IMR-90 (cell line): ENCODE measurements at regions not wholly inside any gene's neighbourhood (a gene's known extent, or its start where the extent isn't known, plus 50 kb on each side); places are given as distances from the start of the nearest gene placed in this dataset.

Experiments
- BHLHE40 ChIP-seq: fragments of 150-350 bp; IDR thresholded peaks from 2 replicates; pipeline ENCODE4 v1.6.1; 2016; ENCODE audit warnings: mild to moderate bottlenecking, low read depth, low read length
- CHD1 ChIP-seq: IDR thresholded peaks from 2 replicates; pipeline ENCODE4 v1.6.1; 2012; ENCODE audit warnings: low read depth, low read length, improper control_type of control experiment
- CTCF ChIP-seq: conservative IDR thresholded peaks from 2 replicates; pipeline ENCODE4 v1.5.1; 2012; ENCODE audit warnings: mild to moderate bottlenecking, low read depth, low read length, improper control_type of control experiment
- POLR2A ChIP-seq: IDR thresholded peaks from 2 replicates; pipeline ENCODE4 v1.6.1; 2012; ENCODE audit warnings: mild to moderate bottlenecking, low read depth, low read length
- RAD21 ChIP-seq: IDR thresholded peaks from 2 replicates; pipeline ENCODE4 v1.6.1; 2012; ENCODE audit warnings: low read length, improper control_type of control experiment
- RCOR1 ChIP-seq: IDR thresholded peaks from 2 replicates; pipeline ENCODE4 v1.6.1; 2012; ENCODE audit warnings: mild to moderate bottlenecking, low read length, improper control_type of control experiment; ENCODE audit not compliant: insufficient replicate concordance
- SMC3 ChIP-seq: fragments of 150-350 bp; IDR thresholded peaks from 2 replicates; pipeline ENCODE4 v1.6.1; 2016; ENCODE audit warnings: low read depth, mild to moderate bottlenecking, antibody characterized with exemption, low read length, moderate library complexity

GRCh38 chr3:189099031-189099471 lies 72.7 kb upstream of the TPRG1 start:
- TF ChIP-seq POLR2A (no peak), CTCF (no peak), RAD21 (no peak), SMC3 (no peak), BHLHE40 (no peak), RCOR1 (no peak), CHD1 (no peak)
